H1 (cell line): ENCODE measurements at regions not wholly inside any gene's neighbourhood (a gene's known extent, or its start where the extent isn't known, plus 50 kb on each side); places are given as distances from the start of the nearest gene placed in this dataset.

Experiments used
- CTCF ChIA-PET: fragments of 300-600 bp; sonication (Branson Sonifier 250); formaldehyde crosslinking; loops from one replicate; lab custom pipeline; 2021; ENCODE audit not compliant: partially characterized antibody; lab: Charles Lee
- POLR2A ChIA-PET: fragments of 300-600 bp; sonication (Branson Sonifier 250); formaldehyde crosslinking; loops from one replicate; lab custom pipeline; 2021; ENCODE audit warnings: inconsistent platforms; ENCODE audit not compliant: partially characterized antibody; lab: Charles Lee
- DNase-seq, 2 experiments: peaks; one replicate each; pipeline versions ENCODE4 v3.0.0 to v3.0.0-alpha.2; 2010 to 2022; ENCODE audit warnings: low spot score in 2 of 2, low read depth in 1 of 2, mixed read lengths in 1 of 2
- FAIRE-seq: peaks from 2 replicates; lab custom pipeline; 2011; peaks lifted over from hg19 to GRCh38; lab: Jason Lieb, UNC
- H2AFZ ChIP-seq: 2 replicates; pipeline ENCODE4 v1.8.1; 2012; ENCODE audit warnings: low read length, inconsistent platforms
- H2AK5ac ChIP-seq: 2 replicates; pipeline ENCODE4 v1.6.1; 2013; ENCODE audit warnings: low read depth, low read length
- H2BK120ac ChIP-seq: replicated peaks from 2 replicates; pipeline ENCODE3; 2013; ENCODE audit warnings: low read depth, low read length, inconsistent platforms
- H2BK12ac ChIP-seq: 2 replicates; pipeline ENCODE4 v1.6.1; 2013; ENCODE audit warnings: low read depth, low read length
- H2BK15ac ChIP-seq: 2 replicates; pipeline ENCODE4 v1.6.1; 2013; ENCODE audit warnings: low read length
- H2BK20ac ChIP-seq: 2 replicates; pipeline ENCODE4 v1.6.1; 2013; ENCODE audit warnings: low read length
- H2BK5ac ChIP-seq: 2 replicates; pipeline ENCODE4 v1.6.1; 2013; ENCODE audit warnings: low read depth, low read length
- H3K14ac ChIP-seq: 2 replicates; pipeline ENCODE4 v1.6.1; 2013; ENCODE audit warnings: inconsistent platforms; ENCODE audit not compliant: insufficient read length
- H3K18ac ChIP-seq: 2 replicates; pipeline ENCODE4 v1.6.1; 2013; ENCODE audit warnings: low read length; ENCODE audit errors: extremely low read depth
- H3K23ac ChIP-seq: 2 replicates; pipeline ENCODE4 v1.6.1; 2013; ENCODE audit warnings: inconsistent platforms; ENCODE audit not compliant: insufficient read length
- H3K23me2 ChIP-seq: 2 replicates; pipeline ENCODE4 v1.6.1; 2013; ENCODE audit warnings: low read depth, low read length
- H3K27ac ChIP-seq: 2 replicates; pipeline ENCODE4 v1.6.1; 2011; ENCODE audit warnings: low read depth, low read length, inconsistent platforms
- H3K27me3 ChIP-seq, 4 experiments: replicated peaks in 1 of 4; 1 replicate in 1 of 4; 2 replicates in 3 of 4; pipeline versions ENCODE4 v1.6.1 to v1.8.1; 2011 to 2013; ENCODE audit warnings: low read length in 3 of 4, mild to moderate bottlenecking in 3 of 4, inconsistent platforms in 2 of 4, mixed read lengths in 2 of 4, moderate library complexity in 1 of 4; ENCODE audit not compliant: control insufficient read depth in 3 of 4, insufficient read depth in 3 of 4; ENCODE audit errors: extremely low read depth in 1 of 4
- H3K36me3 ChIP-seq, 4 experiments: 2 replicates each; pipeline versions ENCODE4 v1.6.1 to v1.8.1; 2011 to 2013; ENCODE audit warnings: mild to moderate bottlenecking in 4 of 4, low read length in 3 of 4, moderate library complexity in 2 of 4, control low read depth in 1 of 4, inconsistent platforms in 1 of 4; ENCODE audit not compliant: insufficient read depth in 4 of 4, control insufficient read depth in 2 of 4
- H3K4ac ChIP-seq: replicated peaks from 2 replicates; pipeline ENCODE3; 2013; ENCODE audit warnings: low read length, low read depth, mixed read lengths, inconsistent platforms; ENCODE audit not compliant: insufficient read length
- H3K4me1 ChIP-seq, 4 experiments: replicated peaks in 1 of 4; 1 replicate in 1 of 4; 2 replicates in 3 of 4; pipeline versions ENCODE4 v1.6.1 to v1.8.1; 2011 to 2013; ENCODE audit warnings: low read length in 3 of 4, inconsistent platforms in 2 of 4, mixed read lengths in 1 of 4; ENCODE audit not compliant: insufficient read depth in 4 of 4, control insufficient read depth in 3 of 4
- H3K4me2 ChIP-seq, 2 experiments: 2 replicates each; pipeline versions ENCODE4 v1.6.1 to v1.8.1; 2011 to 2013; ENCODE audit warnings: low read depth in 2 of 2, low read length in 2 of 2, control low read depth in 1 of 2, inconsistent platforms in 1 of 2, mild to moderate bottlenecking in 1 of 2; ENCODE audit not compliant: insufficient read depth in 1 of 2
- H3K4me3 ChIP-seq, 4 experiments: fragments of 200-600, 300-600 bp in 1 of 4; sonication (generic), shearing (Covaris generic), sonication (Bioruptor Twin) in 1 of 4; 2 replicates each; pipeline versions ENCODE4 v1.5.1 to v1.8.1; 2011 to 2016; ENCODE audit warnings: low read length in 4 of 4, low read depth in 3 of 4, control low read depth in 2 of 4, inconsistent platforms in 2 of 4, mild to moderate bottlenecking in 2 of 4, mixed read lengths in 1 of 4, moderate library complexity in 1 of 4; ENCODE audit not compliant: insufficient read depth in 2 of 4; ENCODE audit errors: extremely low read depth in 1 of 4
- H3K56ac ChIP-seq: replicated peaks from 2 replicates; pipeline ENCODE3; 2013; ENCODE audit warnings: low read depth, mild to moderate bottlenecking, mixed read lengths, low read length, inconsistent platforms; ENCODE audit not compliant: insufficient read length
- H3K79me1 ChIP-seq: 2 replicates; pipeline ENCODE4 v1.6.1; 2013; ENCODE audit warnings: low read depth, low read length, control low read depth
- H3K79me2 ChIP-seq, 2 experiments: 2 replicates each; pipeline versions ENCODE4 v1.6.1 to v1.8.1; 2012 to 2013; ENCODE audit warnings: low read length in 2 of 2, mild to moderate bottlenecking in 2 of 2, inconsistent platforms in 1 of 2; ENCODE audit not compliant: insufficient read depth in 2 of 2, control insufficient read depth in 1 of 2
- H3K9ac ChIP-seq, 4 experiments: replicated peaks in 1 of 4; 1 replicate in 1 of 4; 2 replicates in 3 of 4; pipeline versions ENCODE4 v1.6.1 to v1.8.1; 2011 to 2013; ENCODE audit warnings: low read depth in 3 of 4, low read length in 3 of 4, control low read depth in 2 of 4, mild to moderate bottlenecking in 2 of 4, moderate library complexity in 2 of 4, inconsistent platforms in 1 of 4; ENCODE audit errors: extremely low read depth in 1 of 4
- H3K9me3 ChIP-seq, 2 experiments: 2 replicates each; pipeline versions ENCODE4 v1.6.1 to v1.8.1; 2012 to 2013; ENCODE audit warnings: mild to moderate bottlenecking in 2 of 2, moderate library complexity in 2 of 2, control low read depth in 1 of 2, inconsistent platforms in 1 of 2, low read depth in 1 of 2, low read length in 1 of 2, mixed read lengths in 1 of 2; ENCODE audit not compliant: insufficient read depth in 2 of 2
- H4K20me1 ChIP-seq, 2 experiments: replicated peaks in 1 of 2; 2 replicates each; pipeline versions ENCODE3 to v1.8.1; 2011 to 2013; ENCODE audit warnings: inconsistent platforms in 2 of 2, low read length in 2 of 2, mild to moderate bottlenecking in 1 of 2; ENCODE audit not compliant: insufficient read depth in 2 of 2, control insufficient read depth in 1 of 2
- H4K5ac ChIP-seq: 2 replicates; pipeline ENCODE4 v1.6.1; 2013; ENCODE audit warnings: low read length, low read depth, mixed read lengths, inconsistent platforms; ENCODE audit not compliant: insufficient read length
- H4K8ac ChIP-seq: 2 replicates; pipeline ENCODE4 v1.8.0; 2013; ENCODE audit warnings: mild to moderate bottlenecking, moderate library complexity, low read length, inconsistent platforms; ENCODE audit not compliant: insufficient read depth; ENCODE audit errors: extremely low read depth
- H4K91ac ChIP-seq: replicated peaks from 2 replicates; pipeline ENCODE3; 2013; ENCODE audit warnings: low read length, mixed read lengths, inconsistent platforms; ENCODE audit not compliant: insufficient read length
- CTBP2 ChIP-seq: IDR thresholded peaks from 2 replicates; pipeline ENCODE4 v1.7.0; 2011; ENCODE audit warnings: borderline replicate concordance, mild to moderate bottlenecking, moderate library complexity, mixed read lengths, low read length; ENCODE audit not compliant: insufficient read depth, insufficient read length
- EGR1 ChIP-seq: IDR thresholded peaks from 2 replicates; pipeline ENCODE4 v1.6.1; 2011; ENCODE audit warnings: low read depth, low read length, borderline replicate concordance
- KDM4A ChIP-seq: IDR thresholded peaks from one replicate; pipeline ENCODE4 v1.7.1; 2012; ENCODE audit warnings: low read depth, mild to moderate bottlenecking, moderate library complexity, low read length, inconsistent platforms; ENCODE audit not compliant: severe bottlenecking
- MAFK ChIP-seq: IDR thresholded peaks from 2 replicates; pipeline ENCODE4 v1.6.1; 2012; ENCODE audit warnings: low read depth, mild to moderate bottlenecking, improper control_type of control experiment, low read length
- NANOG ChIP-seq: IDR thresholded peaks from 2 replicates; pipeline ENCODE4 v1.6.1; 2011; ENCODE audit warnings: low read length, low read depth, mild to moderate bottlenecking, inconsistent platforms; ENCODE audit not compliant: insufficient read depth, poor library complexity, severe bottlenecking
- PHF8 ChIP-seq: fragments of 200-600 bp; sonication (generic); conservative IDR thresholded peaks from 2 replicates; pipeline ENCODE4 v1.7.1; 2012; ENCODE audit warnings: low read depth, mild to moderate bottlenecking, inconsistent platforms, low read length, moderate library complexity
- RBBP5 ChIP-seq: IDR thresholded peaks from 2 replicates; pipeline ENCODE4 v1.7.1; 2012; ENCODE audit warnings: low read depth, mild to moderate bottlenecking, inconsistent platforms, low read length, moderate library complexity, borderline replicate concordance
- RXRA ChIP-seq: IDR thresholded peaks from 2 replicates; pipeline ENCODE4 v1.6.1; 2011; ENCODE audit warnings: low read depth, mild to moderate bottlenecking, low read length, moderate library complexity; ENCODE audit not compliant: insufficient read depth
- SAP30 ChIP-seq: fragments of 300-600 bp; sonication (generic); IDR thresholded peaks from 2 replicates; pipeline ENCODE4 v1.7.1; 2012; ENCODE audit warnings: low read length, moderate library complexity, mild to moderate bottlenecking, inconsistent platforms; ENCODE audit not compliant: insufficient read depth, insufficient replicate concordance
- TAF1 ChIP-seq: IDR thresholded peaks from 2 replicates; pipeline ENCODE4 v1.6.1; 2011; ENCODE audit warnings: mild to moderate bottlenecking, low read depth, low read length
- TBP ChIP-seq: IDR thresholded peaks from 2 replicates; pipeline ENCODE4 v1.6.1; 2011; ENCODE audit warnings: low read depth, low read length, improper control_type of control experiment
- TCF12 ChIP-seq: IDR thresholded peaks from 2 replicates; pipeline ENCODE4 v1.6.1; 2011; ENCODE audit warnings: low read depth, mild to moderate bottlenecking, low read length
- YY1 ChIP-seq: IDR thresholded peaks from 2 replicates; pipeline ENCODE4 v1.6.1; 2011; ENCODE audit warnings: low read depth, mild to moderate bottlenecking, low read length
- WGBS, 2 experiments: shearing (Covaris generic) in 1 of 2; methylation state at CpG; one replicate each; pipeline versions ENCODE4 v1.1.6 to v1.1.7; 2013 to 2015; ENCODE audit warnings: low lambda C conversion rate in 2 of 2, mixed read lengths in 2 of 2, inconsistent platforms in 1 of 2, low coverage in 1 of 2, missing lambda C conversion rate in 1 of 2; ENCODE audit not compliant: insufficient replicate concordance in 2 of 2, insufficient coverage in 1 of 2, insufficient read length in 1 of 2; ENCODE audit errors: extremely low coverage in 1 of 2, missing lambda C conversion rate in 1 of 2; 5-methylcytosine and 5-hydroxymethylcytosine counted together

- Histone ChIP-seq H2BK15ac (no peak overlapping the region), H4K5ac (peak overlapping the region; percentile 27), H3K4me1 (peaks cover 0 to 3% (median under 1%) of the 10 kb centered on the region in 4 experiments; a peak in 3 of 7 replicates), H3K23me2 (peaks cover 16% of the 10 kb centered on the region; the same call in 1 of the 2 replicates), H3K4ac (no peak overlapping the region), H3K4me3 (peak overlapping the region; percentile 82 to 99 (median 89)), H3K36me3 (no peaks in the 10 kb centered on the region), H2AFZ (peak overlapping the region; percentile 93; the same call in 1 of the 2 replicates), H4K91ac (no peak overlapping the region), H3K79me2 (no peaks in the 10 kb centered on the region), H4K8ac (no peak overlapping the region), H3K27ac (no peak overlapping the region), H2BK5ac (no peak overlapping the region), H3K27me3 (peaks cover 1 to 14% (median 7%) of the 10 kb centered on the region in 4 experiments; a peak in 6 of 7 replicates), H2BK12ac (no peak overlapping the region), H2AK5ac (no peak overlapping the region), H2BK20ac (no peak overlapping the region), H3K56ac (no peak overlapping the region), H4K20me1 (peaks cover 0 to 2% of the 10 kb centered on the region in 2 experiments), H3K14ac (no peak overlapping the region), H3K79me1 (no peaks in the 10 kb centered on the region), H3K18ac (no peak overlapping the region), H3K9me3 (no peaks in the 10 kb centered on the region), H3K9ac (peak overlapping the region in 1 of 4 experiments; percentile 33; a peak in 2 of 7 replicates), H2BK120ac (no peak overlapping the region), H3K4me2 (peak overlapping the region; percentile 89 to 95), H3K23ac (no peak overlapping the region)
- DNase-seq (peak in 1 of 2 experiments; percentile 81), FAIRE-seq (no peak)
- CTCF ChIA-PET: interaction anchor here (1.3 kb wide), 1 partner anchor 29 kb away, joined by 5 read pairs; no protein-coding TSS in a partner anchor
- 3% methylated on average over 15 of the region's 72 CpGs; no CpG with 5 or more reads in 1 of the 2 experiments for WGBS, 2 experiments
- POLR2A ChIA-PET: no interaction called here
- TF ChIP-seq YY1 (0 out of 2 replicates have a peak, but pooled peaks have one; percentile 7), MAFK (no peak), RXRA (no peak), KDM4A (peak; percentile 74), TAF1 (0 out of 2 replicates have a peak, but pooled peaks have one; percentile 36), TCF12 (no peak), NANOG (no peak), SAP30 (no peak), CTBP2 (peak; percentile 81), RBBP5 (peak; percentile 81), TBP (no peak), PHF8 (peak; percentile 25; the same call in 1 of the 2 replicates), EGR1 (peak; percentile 56)
These were observed 2184.4 kb upstream of the TENM3 start for GRCh38 chr4:180058691-180059215.
